Mesenchymal stem cell (in vitro differentiated cells and primary cell): ENCODE measurements at regions not wholly inside any gene's neighbourhood (a gene's known extent, or its start where the extent isn't known, plus 50 kb on each side); places are given as distances from the start of the nearest gene placed in this dataset.

Experiments used
- DNase-seq: peaks from one replicate; pipeline ENCODE4 v3.0.0-alpha.2; 2013
- H2AFZ ChIP-seq: one replicate; pipeline ENCODE4 v1.6.1; 2013; ENCODE audit warnings: low read depth, mild to moderate bottlenecking, control low read depth, inconsistent platforms, low read length, moderate library complexity
- H2AK5ac ChIP-seq: 2 replicates; pipeline ENCODE4 v1.6.1; 2013; ENCODE audit warnings: low read length, moderate library complexity, mild to moderate bottlenecking, inconsistent platforms; ENCODE audit not compliant: severe bottlenecking
- H2BK120ac ChIP-seq: one replicate; pipeline ENCODE4 v1.6.1; 2013; ENCODE audit warnings: low read depth, mild to moderate bottlenecking, inconsistent platforms, low read length, moderate library complexity
- H2BK12ac ChIP-seq, 2 experiments: one replicate each; pipeline ENCODE4 v1.6.1; 2013; ENCODE audit warnings: inconsistent platforms in 2 of 2, low read length in 2 of 2, mild to moderate bottlenecking in 2 of 2, moderate library complexity in 2 of 2, control low read depth in 1 of 2
- H2BK15ac ChIP-seq: one replicate; pipeline ENCODE4 v1.6.1; 2013; ENCODE audit warnings: mild to moderate bottlenecking, low read depth, inconsistent platforms; ENCODE audit not compliant: poor library complexity, severe bottlenecking
- H2BK5ac ChIP-seq: 2 replicates; pipeline ENCODE4 v1.6.1; 2013; ENCODE audit warnings: low read depth, mild to moderate bottlenecking, low read length, control low read depth, inconsistent platforms; ENCODE audit not compliant: poor library complexity, severe bottlenecking
- H3K14ac ChIP-seq, 2 experiments: one replicate each; pipeline ENCODE4 v1.6.1; 2013; ENCODE audit warnings: inconsistent platforms in 2 of 2, low read length in 2 of 2, control low read depth in 1 of 2, mild to moderate bottlenecking in 1 of 2, moderate library complexity in 1 of 2
- H3K18ac ChIP-seq, 2 experiments: one replicate each; pipeline ENCODE4 v1.6.1; 2013; ENCODE audit warnings: inconsistent platforms in 2 of 2, low read length in 2 of 2, control low read depth in 1 of 2, low read depth in 1 of 2, mild to moderate bottlenecking in 1 of 2
- H3K23ac ChIP-seq, 2 experiments: one replicate each; pipeline ENCODE4 v1.6.1; 2013; ENCODE audit warnings: inconsistent platforms in 2 of 2, low read length in 2 of 2, mild to moderate bottlenecking in 2 of 2, moderate library complexity in 2 of 2, control low read depth in 1 of 2
- H3K27ac ChIP-seq: 2 replicates; pipeline ENCODE4 v1.5.1; 2013; ENCODE audit warnings: mild to moderate bottlenecking, moderate library complexity, low read length, control low read depth, inconsistent platforms; ENCODE audit not compliant: poor library complexity, severe bottlenecking
- H3K27me3 ChIP-seq, 2 experiments: 2 replicates each; pipeline versions ENCODE4 v1.6.1 to v1.7.0; 2013; ENCODE audit warnings: low read length in 2 of 2, mild to moderate bottlenecking in 2 of 2, moderate library complexity in 2 of 2, control low read depth in 1 of 2, inconsistent platforms in 1 of 2; ENCODE audit not compliant: control insufficient read depth in 1 of 2, insufficient read depth in 1 of 2
- H3K36me3 ChIP-seq, 2 experiments: 2 replicates each; pipeline versions ENCODE4 v1.6.1 to v1.7.0; 2013; ENCODE audit warnings: low read length in 2 of 2, control low read depth in 1 of 2, inconsistent platforms in 1 of 2, low read depth in 1 of 2, mild to moderate bottlenecking in 1 of 2; ENCODE audit not compliant: insufficient read depth in 2 of 2, control insufficient read depth in 1 of 2
- H3K4ac ChIP-seq, 2 experiments: one replicate each; pipeline ENCODE4 v1.6.1; 2013; ENCODE audit warnings: inconsistent platforms in 2 of 2, low read length in 2 of 2, mild to moderate bottlenecking in 2 of 2, moderate library complexity in 2 of 2, control low read depth in 1 of 2, low read depth in 1 of 2
- H3K4me1 ChIP-seq: 2 replicates; pipeline ENCODE4 v1.6.1; 2013; ENCODE audit warnings: low read depth, low read length, control low read depth; ENCODE audit not compliant: control insufficient read depth, insufficient read depth
- H3K4me2 ChIP-seq: 2 replicates; pipeline ENCODE4 v1.6.1; 2013; ENCODE audit warnings: low read length, mild to moderate bottlenecking, inconsistent platforms; ENCODE audit not compliant: poor library complexity, severe bottlenecking
- H3K4me3 ChIP-seq, 2 experiments: 2 replicates each; pipeline versions ENCODE4 v1.5.1 to v1.7.0; 2013; ENCODE audit warnings: low read length in 2 of 2, mild to moderate bottlenecking in 2 of 2, control low read depth in 1 of 2, low read depth in 1 of 2; ENCODE audit not compliant: insufficient read depth in 1 of 2
- H3K79me1 ChIP-seq: replicated peaks from 2 replicates; pipeline ENCODE4 v1.6.1; 2013; ENCODE audit warnings: mild to moderate bottlenecking, control low read depth, low read length, inconsistent platforms; ENCODE audit not compliant: poor library complexity, severe bottlenecking
- H3K9ac ChIP-seq: 2 replicates; pipeline ENCODE4 v1.7.0; 2013; ENCODE audit warnings: mild to moderate bottlenecking, low read length, moderate library complexity
- H3K9me3 ChIP-seq: 2 replicates; pipeline ENCODE4 v1.7.0; 2013; ENCODE audit warnings: mild to moderate bottlenecking, low read length; ENCODE audit not compliant: control insufficient read depth
- H4K8ac ChIP-seq: one replicate; pipeline ENCODE4 v1.6.1; 2013; ENCODE audit warnings: inconsistent platforms, mild to moderate bottlenecking, low read length, moderate library complexity
- H4K91ac ChIP-seq: one replicate; pipeline ENCODE4 v1.6.1; 2013; ENCODE audit warnings: mild to moderate bottlenecking, low read length, inconsistent platforms
- WGBS: methylation state at CpG from one replicate; pipeline ENCODE4 v1.1.7; 2013; ENCODE audit warnings: mixed read lengths; 5-methylcytosine and 5-hydroxymethylcytosine counted together

DNA sequence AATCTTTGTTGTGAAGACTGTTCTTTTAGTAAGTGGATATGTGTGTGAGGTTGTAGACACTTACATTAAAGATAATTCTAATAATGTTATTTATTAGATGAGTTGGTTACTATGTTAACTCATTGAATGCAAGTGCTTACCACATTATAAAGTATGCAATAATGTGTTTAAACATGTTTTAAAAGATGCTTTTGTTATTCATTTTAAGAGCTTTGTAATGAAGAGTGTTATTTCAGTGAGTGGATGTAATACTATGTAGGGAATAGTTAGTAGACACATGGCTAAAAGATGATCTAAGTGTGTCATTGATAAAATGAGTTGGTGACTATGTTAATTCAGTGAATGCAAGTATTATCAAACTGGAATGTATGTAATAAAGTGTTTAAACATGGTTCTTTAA lies 70.0 kb upstream of the VOPP1 start:
- Histone ChIP-seq H2BK120ac (no peak overlapping the region), H3K4me1 (no peaks in the 10 kb centered on the region), H2BK15ac (no peak overlapping the region), H4K91ac (no peak overlapping the region), H3K79me1 (no peaks in the 10 kb centered on the region), H2AFZ (no peak overlapping the region), H3K23ac (no peak overlapping the region), H2AK5ac (no peak overlapping the region), H3K14ac (no peak overlapping the region), H2BK12ac (no peak overlapping the region), H3K9me3 (no peaks in the 10 kb centered on the region), H3K4me3 (no peak overlapping the region), H3K4me2 (no peak overlapping the region), H3K27ac (no peak overlapping the region), H3K9ac (no peak overlapping the region), H3K4ac (no peak overlapping the region), H4K8ac (no peak overlapping the region), H3K36me3 (no peaks in the 10 kb centered on the region), H3K27me3 (peaks cover 0 to 18% of the 10 kb centered on the region in 2 experiments), H2BK5ac (no peak overlapping the region), H3K18ac (no peak overlapping the region)
- no peak for DNase-seq

DNA sequence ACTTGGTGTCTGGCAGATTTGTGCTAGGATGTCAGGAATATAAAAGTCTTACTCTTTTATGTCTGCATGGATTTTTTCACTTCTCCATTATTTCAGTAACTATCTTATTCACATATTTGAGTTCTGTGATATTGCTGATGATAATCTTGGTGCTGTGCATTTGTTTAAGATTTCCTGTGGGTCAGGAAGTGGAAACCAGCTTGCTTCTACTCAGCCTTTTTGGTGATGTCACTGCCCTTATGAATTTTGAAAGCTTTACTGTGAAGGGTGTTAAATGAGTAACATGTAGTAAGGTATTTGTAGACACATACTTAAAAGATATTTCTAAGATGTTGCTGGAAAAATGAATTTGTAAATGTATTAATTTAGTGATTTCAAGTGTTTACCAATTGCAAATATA lies 69.5 kb upstream of the VOPP1 start:
- H3K9ac ChIP-seq = no peak overlapping the region
- H3K14ac ChIP-seq = no peak overlapping the region
- H2BK12ac ChIP-seq = no peak overlapping the region
- H4K8ac ChIP-seq = no peak overlapping the region
- no peak overlapping the region for H2AFZ ChIP-seq
- no peak overlapping the region for H2AK5ac ChIP-seq
- H3K4ac ChIP-seq = no peak overlapping the region
- no peak for DNase-seq
- H3K18ac ChIP-seq = no peak overlapping the region
- no peak overlapping the region for H2BK5ac ChIP-seq
- H2BK15ac ChIP-seq = no peak overlapping the region
- H3K4me3 ChIP-seq = no peak overlapping the region
- no peak overlapping the region for H4K91ac ChIP-seq
- H3K9me3 ChIP-seq = no peaks in the 10 kb centered on the region
- no peaks in the 10 kb centered on the region for H3K36me3 ChIP-seq
- H3K79me1 ChIP-seq = no peaks in the 10 kb centered on the region
- peaks cover 0 to 18% of the 10 kb centered on the region in 2 experiments for H3K27me3 ChIP-seq
- no peak overlapping the region for H2BK120ac ChIP-seq
- H3K23ac ChIP-seq = no peak overlapping the region
- H3K4me2 ChIP-seq = no peak overlapping the region
- no peaks in the 10 kb centered on the region for H3K4me1 ChIP-seq
- no peak overlapping the region for H3K27ac ChIP-seq

GRCh38 chr7:55641273-55641691 lies 69.0 kb upstream of the VOPP1 start:
- peak; percentile 75 for DNase-seq
- Histone ChIP-seq H2AK5ac (no peak overlapping the region), H3K9ac (no peak overlapping the region), H3K4me2 (no peak overlapping the region), H3K4ac (no peak overlapping the region), H3K18ac (no peak overlapping the region), H2BK120ac (no peak overlapping the region), H4K8ac (no peak overlapping the region), H3K36me3 (no peaks in the 10 kb centered on the region), H2AFZ (no peak overlapping the region), H3K4me1 (no peaks in the 10 kb centered on the region), H3K27ac (no peak overlapping the region), H3K23ac (no peak overlapping the region), H3K4me3 (no peak overlapping the region), H3K14ac (no peak overlapping the region), H3K9me3 (no peaks in the 10 kb centered on the region), H2BK15ac (no peak overlapping the region), H3K79me1 (no peaks in the 10 kb centered on the region), H4K91ac (no peak overlapping the region), H2BK5ac (no peak overlapping the region), H3K27me3 (peaks cover 0 to 14% of the 10 kb centered on the region in 2 experiments), H2BK12ac (no peak overlapping the region)
- no CpG with 5 or more reads among the region's 1 CpG for WGBS

DNA sequence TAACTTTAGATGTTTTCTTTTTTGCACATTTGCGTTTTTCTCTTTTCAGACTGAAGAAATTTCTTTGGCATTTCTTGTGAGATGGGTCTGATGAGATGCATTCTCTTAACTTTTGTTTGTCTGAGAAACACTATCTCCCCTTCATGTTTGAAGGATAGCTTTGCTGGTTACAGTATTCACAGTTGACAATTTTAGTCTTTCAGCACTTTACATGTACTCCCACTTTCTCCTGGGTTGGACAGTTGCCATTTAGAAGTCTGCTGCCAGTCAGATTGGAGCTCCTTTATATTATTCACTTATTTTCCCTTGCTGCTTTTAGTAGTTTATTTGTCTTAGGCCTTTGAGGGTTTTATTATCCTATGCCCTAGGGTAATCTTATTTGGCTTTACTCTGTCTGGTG lies 67.3 kb upstream of the VOPP1 start:
- no peak overlapping the region for H2BK5ac ChIP-seq
- no peak overlapping the region for H3K9ac ChIP-seq
- no peak overlapping the region for H2BK15ac ChIP-seq
- H3K79me1 ChIP-seq = no peaks in the 10 kb centered on the region
- H2AFZ ChIP-seq = no peak overlapping the region
- no peak overlapping the region for H2AK5ac ChIP-seq
- no peak overlapping the region for H3K4me3 ChIP-seq
- no peaks in the 10 kb centered on the region for H3K9me3 ChIP-seq
- no peak for DNase-seq
- peaks cover 0 to 2% of the 10 kb centered on the region in 2 experiments for H3K27me3 ChIP-seq
- H4K91ac ChIP-seq = no peak overlapping the region
- 100% methylated on average over 1 of the region's 1 CpG for WGBS
- H3K36me3 ChIP-seq = no peaks in the 10 kb centered on the region
- no peak overlapping the region for H2BK120ac ChIP-seq
- no peak overlapping the region for H3K23ac ChIP-seq
- no peak overlapping the region for H2BK12ac ChIP-seq
- no peak overlapping the region for H3K14ac ChIP-seq
- no peaks in the 10 kb centered on the region for H3K4me1 ChIP-seq
- no peak overlapping the region for H3K27ac ChIP-seq
- H4K8ac ChIP-seq = no peak overlapping the region
- no peak overlapping the region for H3K4me2 ChIP-seq
- H3K18ac ChIP-seq = no peak overlapping the region
- no peak overlapping the region for H3K4ac ChIP-seq
